Lower leg skin (tissue), 3 donors: ENCODE measurements at regions not wholly inside any gene's neighbourhood (a gene's known extent, or its start where the extent isn't known, plus 50 kb on each side); places are given as distances from the start of the nearest gene placed in this dataset.

Experiments used
- POLR2A ChIP-seq, 2 donors: fragments of 450-650 bp; IDR thresholded peaks; one replicate each; pipeline ENCODE4 v1.6.1; 2016 to 2017; ENCODE audit warnings: antibody characterized with exemption in 2 of 2, mild to moderate bottlenecking in 1 of 2, moderate library complexity in 1 of 2
- TF ChIP-seq, protein P1 (sequence below), 3 donors: fragments of 450-650 bp; IDR thresholded peaks; one replicate each; pipeline ENCODE4 v1.5.1; 2016; ENCODE audit warnings: antibody characterized with exemption in 3 of 3, mild to moderate bottlenecking in 3 of 3, moderate library complexity in 2 of 3

DNA sequence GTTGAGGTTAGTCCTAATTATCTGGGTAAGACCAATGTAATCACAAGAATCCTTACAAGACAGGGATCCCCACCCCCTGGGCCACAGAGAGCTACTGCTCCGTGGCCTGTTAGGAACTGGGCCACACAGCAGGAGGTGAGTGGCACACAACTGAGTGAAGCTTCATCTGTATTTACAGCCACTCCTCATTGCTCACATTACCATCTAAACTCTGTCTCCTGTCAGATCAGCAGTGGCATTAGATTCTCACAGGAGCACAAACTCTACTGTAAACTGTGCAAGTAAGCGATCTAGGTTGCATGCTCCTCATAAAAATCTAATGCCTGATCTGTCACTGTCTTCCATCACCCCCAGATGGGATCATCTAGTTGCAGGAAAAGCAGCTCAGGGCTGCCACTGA lies 58.5 kb upstream of the CRBN start:
- TF ChIP-seq, protein P1, sequence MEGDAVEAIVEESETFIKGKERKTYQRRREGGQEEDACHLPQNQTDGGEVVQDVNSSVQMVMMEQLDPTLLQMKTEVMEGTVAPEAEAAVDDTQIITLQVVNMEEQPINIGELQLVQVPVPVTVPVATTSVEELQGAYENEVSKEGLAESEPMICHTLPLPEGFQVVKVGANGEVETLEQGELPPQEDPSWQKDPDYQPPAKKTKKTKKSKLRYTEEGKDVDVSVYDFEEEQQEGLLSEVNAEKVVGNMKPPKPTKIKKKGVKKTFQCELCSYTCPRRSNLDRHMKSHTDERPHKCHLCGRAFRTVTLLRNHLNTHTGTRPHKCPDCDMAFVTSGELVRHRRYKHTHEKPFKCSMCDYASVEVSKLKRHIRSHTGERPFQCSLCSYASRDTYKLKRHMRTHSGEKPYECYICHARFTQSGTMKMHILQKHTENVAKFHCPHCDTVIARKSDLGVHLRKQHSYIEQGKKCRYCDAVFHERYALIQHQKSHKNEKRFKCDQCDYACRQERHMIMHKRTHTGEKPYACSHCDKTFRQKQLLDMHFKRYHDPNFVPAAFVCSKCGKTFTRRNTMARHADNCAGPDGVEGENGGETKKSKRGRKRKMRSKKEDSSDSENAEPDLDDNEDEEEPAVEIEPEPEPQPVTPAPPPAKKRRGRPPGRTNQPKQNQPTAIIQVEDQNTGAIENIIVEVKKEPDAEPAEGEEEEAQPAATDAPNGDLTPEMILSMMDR (IDR thresholded peaks at IDR 0.05), result no peak
- TF ChIP-seq POLR2A (IDR thresholded peaks at IDR 0.05), result no peak
